Panc1 (cell line): ENCODE measurements at regions not wholly inside any gene's neighbourhood (a gene's known extent, or its start where the extent isn't known, plus 50 kb on each side); places are given as distances from the start of the nearest gene placed in this dataset.

ENCODE experiments used
- ATAC-seq: fragments of 200-7000 bp; cut with Tn5 transposase; 2 replicates; pipeline ENCODE4 v1.9.1; 2020; ENCODE audit warnings: mild to moderate bottlenecking, moderate library complexity
- BruUV-seq: library from RNA; stranded (reverse); fragments of 400-500 nt; replicated peaks from 2 replicates; lab custom pipeline; 2021; lab: Mats Ljungman, UMichigan
- CTCF ChIA-PET: fragments of 300-600 bp; sonication (Branson Sonifier 250); formaldehyde crosslinking; loops from one replicate; lab custom pipeline; 2022; ENCODE audit warnings: antibody characterized with exemption; lab: Charles Lee
- POLR2A ChIA-PET: fragments of 300-600 bp; sonication (Branson Sonifier 250); formaldehyde crosslinking; loops from one replicate; lab custom pipeline; 2022; ENCODE audit warnings: antibody characterized with exemption; lab: Charles Lee
- DNase-seq: peaks from one replicate; pipeline ENCODE4 v3.0.0-alpha.2; 2010; ENCODE audit warnings: low read depth, low spot score
- H3K27ac ChIP-seq: 2 replicates; pipeline ENCODE4 v1.5.1; 2011; ENCODE audit warnings: mild to moderate bottlenecking, low read length, inconsistent platforms
- H3K27me3 ChIP-seq: fragments of 200-500 bp; sonication (Bioruptor generic); 2 replicates; pipeline ENCODE4 v1.6.0; 2014; ENCODE audit warnings: low read length, inconsistent platforms; ENCODE audit not compliant: control insufficient read depth, insufficient read depth
- H3K36me3 ChIP-seq: fragments of 200-500 bp; sonication (Bioruptor generic); 2 replicates; pipeline ENCODE4 v1.5.1; 2014; ENCODE audit warnings: inconsistent platforms, mild to moderate bottlenecking, low read length, moderate library complexity; ENCODE audit not compliant: control insufficient read depth, insufficient read depth
- H3K4me1 ChIP-seq: 2 replicates; pipeline ENCODE4 v1.5.1; 2011; ENCODE audit warnings: inconsistent platforms, mild to moderate bottlenecking, low read length, moderate library complexity; ENCODE audit not compliant: control insufficient read depth, insufficient read depth
- H3K4me3 ChIP-seq, 2 experiments: 2 replicates each; pipeline ENCODE4 v1.5.1; 2011 to 2012; ENCODE audit warnings: low read depth in 2 of 2, low read length in 2 of 2, mild to moderate bottlenecking in 2 of 2, inconsistent platforms in 1 of 2, moderate library complexity in 1 of 2
- H3K9me3 ChIP-seq: fragments of 200-500 bp; sonication (Bioruptor generic); 2 replicates; pipeline ENCODE4 v1.5.1; 2014; ENCODE audit warnings: low read depth, mild to moderate bottlenecking, inconsistent platforms, low read length, moderate library complexity; ENCODE audit not compliant: control insufficient read depth, insufficient read depth
- POLR2AphosphoS5 ChIP-seq: IDR thresholded peaks from 2 replicates; pipeline ENCODE4 v1.6.1; 2012; ENCODE audit warnings: mild to moderate bottlenecking, low read depth, low read length, moderate library complexity
- REST ChIP-seq, 2 experiments: IDR thresholded peaks; 2 replicates each; pipeline ENCODE4 v1.6.1; 2011 to 2012; ENCODE audit warnings: low read depth in 2 of 2, control low read depth in 1 of 2, low read length in 1 of 2, mild to moderate bottlenecking in 1 of 2, moderate library complexity in 1 of 2; ENCODE audit not compliant: insufficient read depth in 1 of 2
- SIN3A ChIP-seq: IDR thresholded peaks from 2 replicates; pipeline ENCODE4 v1.6.1; 2012; ENCODE audit warnings: low read depth, mild to moderate bottlenecking, low read length, moderate library complexity, borderline replicate concordance; ENCODE audit not compliant: insufficient read depth
- TCF7L2 ChIP-seq: IDR thresholded peaks from 2 replicates; pipeline ENCODE4 v1.6.1; 2011; ENCODE audit warnings: mild to moderate bottlenecking, low read depth, low read length, inconsistent platforms
- in situ Hi-C: cut with HindIII; loops from 2 replicates; pipeline ENCODE4 v1.10.0; 2016; ENCODE audit warnings: low sequenced_read_pairs, low pct_unique_long_range_greater_than_20kb
- intact Hi-C: fragments of 100-400 bp; cut with micrococcal nuclease; formaldehyde crosslinking; loops from one replicate; pipeline ENCODE4 v1.10.0; 2022; ENCODE audit not compliant: unreplicated experiment
- TF ChIP-seq, protein P1 (sequence below): fragments of 450-650 bp; IDR thresholded peaks from 2 replicates; pipeline ENCODE4 v1.5.1; 2017; ENCODE audit warnings: mild to moderate bottlenecking

DNA sequence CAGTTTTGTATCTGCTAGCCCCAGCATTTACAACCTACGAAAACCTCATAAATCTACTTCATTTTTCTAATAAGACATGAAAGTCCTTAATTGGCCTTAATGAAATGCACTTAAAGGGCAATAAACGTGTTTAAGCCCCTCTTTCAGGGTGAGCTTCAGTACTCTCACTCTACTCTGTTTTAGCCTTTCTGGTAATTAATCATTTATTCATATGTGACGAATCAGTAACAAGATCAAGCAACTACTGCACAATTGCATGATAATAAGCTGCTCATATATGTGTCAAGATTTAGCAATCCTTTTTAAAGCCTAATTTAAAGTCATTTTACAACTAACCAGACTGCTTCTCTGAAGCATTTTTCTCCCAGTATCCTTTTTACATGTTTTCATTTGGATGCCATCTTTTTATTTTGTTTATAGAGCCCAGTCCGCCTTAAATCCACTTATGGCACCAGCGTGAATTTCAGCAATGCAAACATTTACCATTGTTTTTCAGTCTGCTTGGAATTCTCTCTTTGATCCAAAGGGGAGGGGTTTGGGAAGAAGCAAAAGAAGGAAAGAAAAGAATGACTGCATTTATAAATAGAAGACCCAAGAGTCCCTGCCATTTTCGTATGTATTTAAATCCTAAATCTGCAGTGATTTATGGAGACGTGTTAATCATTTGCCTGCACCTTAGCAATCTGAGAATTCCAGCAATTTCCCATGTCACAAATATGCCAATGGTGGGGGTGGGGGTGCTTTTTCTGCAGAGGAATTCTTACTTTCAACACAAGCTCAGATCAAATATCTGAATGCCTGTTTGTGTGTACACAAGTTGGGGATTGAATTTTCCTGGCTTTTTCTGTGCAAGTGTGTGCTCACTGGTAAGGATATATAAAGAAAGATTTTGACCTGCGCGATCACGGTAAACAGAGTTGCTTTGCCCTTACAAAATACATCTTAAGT lies 230.8 kb upstream of the TBC1D5 start:
- CTCF ChIA-PET: no interaction called here
- no peak for DNase-seq
- H3K4me3 ChIP-seq: no peak overlapping the region
- no peak overlapping the region for H3K27ac ChIP-seq
- intact Hi-C loops (no loop called here), in situ Hi-C loops (no loop called here)
- no peaks in the 10 kb centered on the region for H3K36me3 ChIP-seq
- TF ChIP-seq TCF7L2 (no peak), POLR2AphosphoS5 (no peak), SIN3A (no peak), REST (IDR thresholded peaks at IDR 0.05; ENCODE audit: insufficient read depth in 1 of 2, low read depth in 2 of 2, low read length in 1 of 2) (no peak)
- TF ChIP-seq, protein P1, sequence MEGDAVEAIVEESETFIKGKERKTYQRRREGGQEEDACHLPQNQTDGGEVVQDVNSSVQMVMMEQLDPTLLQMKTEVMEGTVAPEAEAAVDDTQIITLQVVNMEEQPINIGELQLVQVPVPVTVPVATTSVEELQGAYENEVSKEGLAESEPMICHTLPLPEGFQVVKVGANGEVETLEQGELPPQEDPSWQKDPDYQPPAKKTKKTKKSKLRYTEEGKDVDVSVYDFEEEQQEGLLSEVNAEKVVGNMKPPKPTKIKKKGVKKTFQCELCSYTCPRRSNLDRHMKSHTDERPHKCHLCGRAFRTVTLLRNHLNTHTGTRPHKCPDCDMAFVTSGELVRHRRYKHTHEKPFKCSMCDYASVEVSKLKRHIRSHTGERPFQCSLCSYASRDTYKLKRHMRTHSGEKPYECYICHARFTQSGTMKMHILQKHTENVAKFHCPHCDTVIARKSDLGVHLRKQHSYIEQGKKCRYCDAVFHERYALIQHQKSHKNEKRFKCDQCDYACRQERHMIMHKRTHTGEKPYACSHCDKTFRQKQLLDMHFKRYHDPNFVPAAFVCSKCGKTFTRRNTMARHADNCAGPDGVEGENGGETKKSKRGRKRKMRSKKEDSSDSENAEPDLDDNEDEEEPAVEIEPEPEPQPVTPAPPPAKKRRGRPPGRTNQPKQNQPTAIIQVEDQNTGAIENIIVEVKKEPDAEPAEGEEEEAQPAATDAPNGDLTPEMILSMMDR: no peak
- H3K9me3 ChIP-seq: no peaks in the 10 kb centered on the region
- no TSS peak for BruUV-seq
- ATAC-seq: no peak
- H3K27me3 ChIP-seq: no peaks in the 10 kb centered on the region
- POLR2A ChIA-PET: no interaction called here
- no peaks in the 10 kb centered on the region for H3K4me1 ChIP-seq

DNA sequence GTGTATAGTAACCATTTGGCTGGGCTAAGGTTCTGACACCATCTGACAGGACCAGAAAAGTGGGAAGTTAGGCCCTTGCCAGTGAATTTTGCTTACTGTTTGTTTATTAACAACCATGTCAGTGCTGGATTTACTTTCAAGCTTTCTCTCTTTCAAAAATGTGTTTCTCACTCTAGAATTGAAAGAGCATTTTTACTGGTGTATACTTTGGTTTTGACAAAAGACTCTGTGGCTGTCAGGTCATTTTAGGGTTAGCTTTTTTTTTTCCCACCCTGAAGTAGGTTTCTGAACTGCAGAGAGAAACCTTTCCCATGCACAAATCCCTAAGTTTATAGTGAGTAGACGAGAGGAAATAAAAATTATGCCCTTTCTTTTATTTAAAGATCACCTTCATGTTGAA lies 230.0 kb upstream of the TBC1D5 start:
- H3K36me3 ChIP-seq: no peaks in the 10 kb centered on the region
- no peak for DNase-seq
- ChIA-PET CTCF (no interaction called here), POLR2A (no interaction called here)
- H3K27me3 ChIP-seq: no peaks in the 10 kb centered on the region
- no peaks in the 10 kb centered on the region for H3K4me1 ChIP-seq
- ATAC-seq: no peak
- BruUV-seq: no TSS peak
- in situ Hi-C loops: no loop called here
- H3K27ac ChIP-seq: no peak overlapping the region
- TF ChIP-seq, protein P1: no peak
- no peak for TF ChIP-seq POLR2AphosphoS5
- TF ChIP-seq TCF7L2: no peak
- no peak for TF ChIP-seq REST (IDR thresholded peaks at IDR 0.05; ENCODE audit: insufficient read depth in 1 of 2, low read depth in 2 of 2, low read length in 1 of 2)
- TF ChIP-seq SIN3A: no peak
- H3K9me3 ChIP-seq: no peaks in the 10 kb centered on the region
- intact Hi-C loops: no loop called here
- H3K4me3 ChIP-seq: no peak overlapping the region
